Endothelial cell (in vitro differentiated cells): ENCODE measurements at regions not wholly inside any gene's neighbourhood (a gene's known extent, or its start where the extent isn't known, plus 50 kb on each side); places are given as distances from the start of the nearest gene placed in this dataset.

Experiments used
- DNase-seq: peaks from one replicate; pipeline ENCODE4 v3.0.0; 2021; ENCODE audit warnings: low spot score
- H3K27ac Mint-ChIP-seq: one replicate; pipeline ENCODE4 v1.8.0; 2021; ENCODE audit warnings: mixed read lengths, inconsistent platforms; ENCODE audit not compliant: unreplicated experiment
- H3K27me3 Mint-ChIP-seq: one replicate; pipeline ENCODE4 v1.8.0; 2021; ENCODE audit warnings: mild to moderate bottlenecking, moderate library complexity, mixed read lengths, inconsistent platforms; ENCODE audit not compliant: unreplicated experiment
- H3K36me3 Mint-ChIP-seq: one replicate; pipeline ENCODE4 v1.8.0; 2021; ENCODE audit warnings: mild to moderate bottlenecking, low read depth, mixed read lengths, inconsistent platforms; ENCODE audit not compliant: unreplicated experiment
- H3K4me1 Mint-ChIP-seq: one replicate; pipeline ENCODE4 v1.8.0; 2021; ENCODE audit warnings: mild to moderate bottlenecking, mixed read lengths, inconsistent platforms; ENCODE audit not compliant: unreplicated experiment
- H3K4me3 Mint-ChIP-seq: one replicate; pipeline ENCODE4 v1.8.0; 2021; ENCODE audit warnings: mild to moderate bottlenecking, mixed read lengths, inconsistent platforms; ENCODE audit not compliant: unreplicated experiment
- H3K9me3 Mint-ChIP-seq: one replicate; pipeline ENCODE4 v1.8.0; 2021; ENCODE audit warnings: mixed read lengths, inconsistent platforms; ENCODE audit not compliant: unreplicated experiment
- CTCF ChIP-seq: fragments of 200-600 bp; sonication (generic); IDR thresholded peaks from one replicate; pipeline ENCODE4 v1.5.0; 2021; ENCODE audit warnings: antibody characterized with exemption; ENCODE audit not compliant: unreplicated experiment

GRCh38 chr18:42298759-42299675 is 344.0 kb downstream of the PIK3C3 start:
- no peak overlapping the region for H3K27ac Mint-ChIP-seq
- peaks cover 3% of the 10 kb centered on the region for H3K27me3 Mint-ChIP-seq
- peak; percentile 98 for TF ChIP-seq CTCF
- H3K36me3 Mint-ChIP-seq = no peaks in the 10 kb centered on the region
- H3K4me3 Mint-ChIP-seq = no peak overlapping the region
- peak; percentile 76 for DNase-seq
- H3K4me1 Mint-ChIP-seq = no peaks in the 10 kb centered on the region
- no peaks in the 10 kb centered on the region for H3K9me3 Mint-ChIP-seq

GRCh38 chr18:42305869-42306593 is 351.0 kb downstream of the PIK3C3 start:
- H3K36me3 Mint-ChIP-seq = no peaks in the 10 kb centered on the region
- DNase-seq = no peak
- no peak overlapping the region for H3K27ac Mint-ChIP-seq
- no peaks in the 10 kb centered on the region for H3K4me1 Mint-ChIP-seq
- H3K4me3 Mint-ChIP-seq = no peak overlapping the region
- no peaks in the 10 kb centered on the region for H3K9me3 Mint-ChIP-seq
- no peaks in the 10 kb centered on the region for H3K27me3 Mint-ChIP-seq
- no peak for TF ChIP-seq CTCF

GRCh38 chr18:42306594-42306980 is 351.6 kb downstream of the PIK3C3 start:
- Mint-ChIP-seq H3K36me3 (no peaks in the 10 kb centered on the region), H3K4me3 (no peak overlapping the region), H3K9me3 (no peaks in the 10 kb centered on the region), H3K27ac (no peak overlapping the region), H3K4me1 (no peaks in the 10 kb centered on the region), H3K27me3 (no peaks in the 10 kb centered on the region)
- no peak for DNase-seq
- TF ChIP-seq CTCF = no peak

- Mint-ChIP-seq H3K27ac (no peak overlapping the region), H3K9me3 (no peaks in the 10 kb centered on the region), H3K4me1 (no peaks in the 10 kb centered on the region), H3K27me3 (no peaks in the 10 kb centered on the region), H3K4me3 (no peak overlapping the region), H3K36me3 (no peaks in the 10 kb centered on the region)
- TF ChIP-seq CTCF = no peak
- no peak for DNase-seq
Measured at GRCh38 chr18:42310956-42311355, 355.9 kb downstream of the PIK3C3 start.

GRCh38 chr18:42326752-42327151 is 371.7 kb downstream of the PIK3C3 start:
- no peaks in the 10 kb centered on the region for H3K36me3 Mint-ChIP-seq
- no peak for DNase-seq
- H3K4me1 Mint-ChIP-seq = no peaks in the 10 kb centered on the region
- no peak overlapping the region for H3K4me3 Mint-ChIP-seq
- H3K27me3 Mint-ChIP-seq = no peaks in the 10 kb centered on the region
- no peaks in the 10 kb centered on the region for H3K9me3 Mint-ChIP-seq
- no peak for TF ChIP-seq CTCF
- H3K27ac Mint-ChIP-seq = no peak overlapping the region
